Amniotic stem cell (primary cell): ENCODE measurements at regions not wholly inside any gene's neighbourhood (a gene's known extent, or its start where the extent isn't known, plus 50 kb on each side); places are given as distances from the start of the nearest gene placed in this dataset.
"Not testable (repeated sequence)": the region's sequence is repeated elsewhere in the genome, so short reads cannot be mapped to it uniquely, and the experiment has no call there.

Experiments
- DNase-seq: peaks from one replicate; lab custom pipeline; 2025; lab: John Stamatoyannopoulos, UW

DNA sequence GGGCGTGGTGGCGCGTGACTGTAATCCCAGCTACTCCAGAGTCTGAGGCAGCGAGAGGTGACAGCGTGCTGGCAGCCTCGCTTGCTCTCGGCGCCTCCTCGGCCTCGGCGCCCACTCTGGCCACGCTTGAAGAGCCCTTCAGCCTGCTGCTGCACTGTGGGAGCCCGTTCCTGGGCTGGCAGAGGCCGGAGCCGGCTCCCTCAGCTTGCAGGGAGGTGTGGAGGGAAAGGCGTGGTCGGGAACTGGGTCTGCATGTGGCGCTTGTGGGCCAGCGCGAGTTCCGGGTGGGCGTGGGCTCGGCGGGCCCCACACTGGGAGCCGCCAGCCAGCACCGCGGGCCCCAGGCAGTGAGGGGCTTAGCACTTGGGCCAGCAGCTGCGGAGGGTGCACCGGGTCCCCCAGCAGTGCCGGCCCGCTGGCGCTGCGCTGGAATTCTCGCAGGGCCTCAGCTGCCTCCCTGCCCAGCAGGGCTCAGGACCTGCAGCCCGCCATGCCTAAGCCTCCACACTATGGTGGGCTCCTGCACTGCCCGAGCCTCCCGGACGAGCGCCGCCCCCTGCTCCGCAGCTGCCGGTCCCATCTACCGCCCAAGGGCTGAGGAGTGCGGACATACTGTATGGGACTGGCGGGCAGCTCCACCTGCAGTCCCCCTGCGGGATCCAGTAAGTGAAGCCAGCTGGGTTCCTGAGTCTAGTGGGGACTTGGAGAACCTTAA, 1093.3 kb upstream of the CDH8 start:
- no peak for DNase-seq

DNA sequence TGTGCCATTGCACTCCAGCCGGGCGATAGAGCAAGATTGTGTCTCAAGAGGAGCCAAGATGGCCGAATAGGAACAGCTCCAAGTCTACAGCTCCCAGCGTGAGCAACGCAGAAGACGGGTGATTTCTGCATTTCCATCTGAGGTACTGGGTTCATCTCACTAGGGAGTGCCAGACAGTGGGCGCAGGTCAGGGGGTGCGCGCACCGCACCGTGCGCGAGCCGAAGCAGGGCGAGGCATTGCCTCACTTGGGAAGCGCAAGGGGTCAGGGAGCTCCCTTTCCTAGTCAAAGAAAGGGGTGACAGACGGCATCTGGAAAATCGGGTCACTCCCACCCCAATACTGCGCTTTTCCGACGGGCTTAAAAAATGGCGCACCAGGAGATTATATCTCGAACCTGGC, 1083.7 kb upstream of the CDH8 start:
- not testable (repeated sequence) for DNase-seq

DNA sequence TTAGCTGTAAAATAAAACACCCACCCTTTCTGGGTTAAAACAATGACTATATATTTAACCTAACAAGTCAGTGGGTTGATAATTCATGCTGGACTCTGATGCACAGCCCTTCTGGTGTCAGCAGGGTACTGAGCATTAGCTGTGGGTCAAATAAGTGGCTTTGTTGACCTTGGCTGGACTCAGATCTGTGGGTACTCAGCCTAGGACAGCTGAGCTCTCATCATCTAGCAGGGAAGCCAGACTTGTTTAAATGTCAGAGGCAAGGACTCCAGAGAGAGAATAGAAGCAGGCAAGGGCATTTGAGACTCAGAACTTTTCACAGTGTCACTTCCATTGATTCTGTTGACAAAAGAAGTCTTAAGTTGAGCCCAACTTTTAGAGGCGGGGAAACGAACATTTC, 1063.8 kb upstream of the CDH8 start:
- no peak for DNase-seq

- DNase-seq: no peak
These were observed 1060.6 kb upstream of the CDH8 start for GRCh38 chr16:63096857-63097256.

DNA sequence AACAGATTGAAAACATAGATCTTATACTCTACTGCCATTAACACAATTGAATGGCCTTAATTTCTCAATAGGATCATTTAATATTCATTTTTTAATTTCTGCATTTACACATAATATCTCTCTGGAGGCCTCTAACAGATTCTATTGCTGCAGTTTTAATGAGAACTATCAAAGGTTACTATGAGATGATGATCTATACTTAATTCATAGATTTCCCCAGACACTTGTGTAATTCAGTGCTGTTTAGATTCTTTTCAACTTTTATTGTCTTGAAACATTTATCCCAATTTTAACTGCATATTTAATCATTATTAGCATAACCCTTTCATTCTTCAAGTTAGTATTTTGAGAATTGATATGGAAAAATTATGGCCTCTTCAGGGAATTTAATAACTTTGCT, 1056.5 kb upstream of the CDH8 start:
- no peak for DNase-seq

DNA sequence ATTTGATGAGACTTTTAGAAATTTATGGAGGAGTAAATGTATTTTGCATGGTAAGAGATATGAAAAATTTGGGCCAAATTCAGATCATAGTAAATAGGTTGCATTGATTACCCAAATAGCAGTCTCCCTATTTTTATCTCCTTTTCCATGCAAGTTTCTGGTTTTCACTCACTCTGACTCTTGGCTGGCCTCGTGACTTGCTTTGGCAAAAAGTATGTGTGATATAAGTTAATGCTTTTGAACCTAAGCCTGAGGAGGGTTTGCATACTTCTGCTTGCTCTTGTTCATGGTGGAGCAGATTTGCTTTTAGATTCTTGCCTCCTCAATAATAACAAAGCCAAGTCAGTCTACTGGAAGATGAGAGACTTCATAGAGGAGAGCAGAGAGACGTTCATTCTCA, 1045.9 kb upstream of the CDH8 start:
- DNase-seq: no peak

DNA sequence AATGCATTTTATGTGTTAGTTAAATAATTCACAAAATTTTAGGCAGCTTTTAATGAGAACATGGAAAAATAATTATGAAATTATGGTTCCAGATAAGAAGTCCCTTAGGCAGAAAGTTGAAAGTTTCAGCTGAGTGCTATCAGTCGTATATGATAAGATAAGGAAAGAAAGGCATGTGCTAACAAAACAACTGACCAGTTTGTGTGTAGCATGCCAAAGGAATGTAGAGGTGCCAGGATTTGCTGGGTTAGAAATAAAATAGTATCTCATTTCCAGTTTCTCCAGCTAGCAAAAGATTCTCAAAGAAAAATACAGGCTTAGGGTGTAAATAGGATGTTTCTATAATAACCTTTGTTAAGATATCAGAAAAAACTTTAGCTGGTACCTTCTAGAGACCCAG, 1044.5 kb upstream of the CDH8 start:
- DNase-seq: no peak

DNA sequence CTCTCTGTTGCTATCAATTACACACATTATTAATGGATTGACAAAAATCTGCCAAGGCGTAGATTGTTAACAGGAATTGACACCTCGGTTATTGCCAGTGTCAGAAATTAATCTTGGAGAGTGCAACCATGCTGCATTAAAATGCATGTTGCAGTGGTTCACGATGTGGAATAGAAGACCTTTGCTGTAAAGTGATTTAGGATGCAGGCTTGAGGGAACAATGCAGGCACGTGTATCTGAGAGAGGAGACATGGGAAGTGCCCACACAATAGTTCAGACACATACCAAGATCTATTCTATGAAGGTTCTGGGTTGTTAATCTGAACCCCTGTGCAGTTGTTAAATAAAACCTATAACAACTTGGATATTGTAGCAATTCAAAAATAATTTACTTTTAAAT, 1032.8 kb upstream of the CDH8 start:
- no peak for DNase-seq

- DNase-seq: no peak
These were observed 1030.9 kb upstream of the CDH8 start for GRCh38 chr16:63067141-63067540.

DNA sequence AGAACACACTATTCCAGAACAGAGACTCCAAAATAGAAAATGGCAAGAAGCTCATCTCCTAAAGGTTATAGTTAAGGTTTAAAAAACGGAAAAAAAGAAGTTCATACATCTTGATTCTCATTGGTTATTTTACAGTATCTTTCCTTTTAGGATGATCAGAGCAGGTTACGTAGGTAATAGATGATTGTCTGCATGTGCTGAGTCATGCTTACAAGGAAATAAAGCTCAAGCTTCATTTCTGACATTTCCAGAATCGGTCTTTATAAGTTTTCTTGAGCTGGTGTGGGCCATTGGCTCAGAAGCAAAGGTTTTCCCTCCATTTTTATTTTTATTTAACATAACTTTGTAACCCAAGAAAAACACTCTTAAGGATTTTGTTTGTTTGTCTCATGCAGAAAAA, 1030.3 kb upstream of the CDH8 start:
- DNase-seq: no peak

GRCh38 chr16:63061319-63061718, 1025.1 kb upstream of the CDH8 start:
- DNase-seq: no peak

DNA sequence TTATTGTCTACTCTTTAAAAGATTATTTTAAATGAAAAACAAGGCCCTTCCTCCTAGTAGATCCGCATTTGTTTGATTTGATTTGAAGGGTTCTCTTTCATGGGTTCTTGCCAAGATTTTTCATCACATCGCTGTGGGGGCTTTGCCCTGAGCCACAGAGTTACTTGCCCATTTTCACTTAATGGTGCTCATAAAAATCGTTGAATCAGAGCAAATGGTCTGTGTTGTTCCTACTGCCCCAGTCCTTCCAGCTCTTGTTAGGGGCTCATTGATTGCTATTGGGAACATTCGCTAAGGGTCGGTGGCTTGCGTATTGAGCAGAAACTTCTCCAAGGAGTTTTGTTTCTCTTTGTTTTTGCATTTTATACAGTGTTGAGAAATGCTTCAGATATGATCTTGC, 1023.4 kb upstream of the CDH8 start:
- DNase-seq: no peak

DNA sequence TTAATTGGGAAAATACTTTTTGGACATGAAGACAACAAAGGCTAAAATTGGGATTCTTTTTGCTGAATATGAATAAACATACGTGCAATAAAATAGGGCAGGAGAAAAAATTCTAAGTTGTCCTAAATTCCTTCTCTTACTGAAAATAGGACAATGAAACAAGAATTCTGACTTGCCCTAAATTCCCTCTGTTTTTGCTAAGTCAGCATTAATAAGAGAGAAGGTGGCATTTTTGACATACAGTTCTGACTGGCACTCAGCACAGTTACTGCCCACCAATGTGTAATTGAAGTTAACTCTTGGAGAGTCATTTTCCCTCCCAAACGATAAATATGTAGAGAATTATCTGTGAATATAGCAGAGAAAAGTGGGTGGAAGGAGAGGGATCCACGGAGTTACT, 1021.1 kb upstream of the CDH8 start:
- no peak for DNase-seq

GRCh38 chr16:63050391-63050790, 1014.2 kb upstream of the CDH8 start:
- no peak for DNase-seq

DNA sequence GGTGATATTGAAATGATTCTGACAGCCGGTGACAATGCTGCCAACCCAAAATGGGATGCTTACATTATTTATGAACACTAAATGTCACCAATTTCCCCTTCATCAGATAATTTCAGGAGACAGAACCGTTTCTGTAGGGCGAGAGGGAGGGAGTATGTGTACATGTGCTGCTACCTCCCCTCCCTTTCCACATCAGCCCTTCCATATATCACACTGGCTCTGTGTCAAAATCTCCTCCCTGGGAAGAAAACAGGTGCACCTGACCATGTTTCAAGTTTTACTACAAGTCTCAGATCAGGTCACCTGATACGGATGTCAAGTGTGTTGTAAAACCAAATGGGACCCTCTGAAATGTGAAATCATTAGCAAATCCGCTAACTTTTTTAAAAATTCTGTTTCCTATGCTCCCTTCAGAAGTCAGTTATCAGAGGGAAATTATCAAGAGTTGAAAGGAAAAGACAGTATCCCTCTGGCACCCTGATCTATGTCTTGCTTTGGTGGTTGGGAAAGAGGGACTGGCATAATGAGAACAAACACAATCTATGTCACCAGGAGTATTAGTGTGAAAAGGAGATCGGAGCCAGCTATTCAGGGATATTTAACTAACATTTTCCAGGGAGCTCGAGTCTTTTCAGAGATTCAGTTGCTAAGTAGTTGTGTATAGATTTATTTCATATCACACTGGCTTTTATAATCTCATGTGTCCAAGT, 1002.3 kb upstream of the CDH8 start:
- no peak for DNase-seq

GRCh38 chr16:63037761-63038396, 1001.6 kb upstream of the CDH8 start:
- DNase-seq: no peak

DNA sequence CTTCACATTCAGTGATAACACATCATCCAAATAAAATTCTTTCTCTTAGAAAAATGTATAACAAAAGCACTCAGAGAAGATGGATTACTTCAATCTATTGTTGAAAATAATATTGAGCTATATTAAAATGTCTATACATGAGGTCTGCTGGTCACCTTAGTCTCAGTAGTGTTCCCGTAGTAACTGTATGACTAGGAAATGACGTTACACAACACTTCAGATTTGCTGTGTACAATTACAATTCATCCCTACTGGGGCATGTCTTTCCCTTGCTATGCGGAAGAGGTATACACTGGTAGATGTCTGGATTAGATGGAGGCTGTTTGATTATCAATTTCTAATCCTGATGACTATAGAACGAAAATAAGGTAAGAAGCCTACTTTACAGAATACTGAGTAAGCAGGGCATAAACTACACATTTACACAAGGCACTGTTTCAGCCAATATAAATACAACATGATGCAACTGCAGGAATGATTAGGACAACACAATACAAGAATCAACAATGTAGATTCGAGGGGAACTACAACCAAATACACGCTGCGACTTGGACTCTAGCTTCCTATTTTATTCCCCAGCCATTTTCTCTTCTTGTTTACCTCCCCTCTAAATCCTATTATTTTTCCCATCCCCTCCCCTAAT, 982.5 kb upstream of the CDH8 start:
- no peak for DNase-seq

DNA sequence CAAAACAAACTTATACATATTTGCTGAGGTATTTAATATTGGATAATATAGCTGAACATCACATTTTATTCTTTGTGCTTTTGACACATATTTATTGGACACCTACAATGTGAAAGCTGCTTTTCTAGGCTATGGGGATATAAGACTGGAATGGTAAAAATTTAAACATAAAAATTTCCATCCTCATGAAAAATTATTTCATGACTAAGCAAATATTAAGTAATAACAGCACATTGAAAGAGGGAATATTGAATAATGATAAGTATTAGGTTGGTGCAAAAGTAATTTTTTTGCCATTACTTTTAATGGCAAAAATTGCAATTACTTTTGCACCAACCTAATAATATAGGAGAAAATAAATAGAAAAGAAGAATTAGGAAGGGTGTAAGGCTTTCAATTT, 972.5 kb upstream of the CDH8 start:
- DNase-seq: no peak

- no peak for DNase-seq
These were observed 969.1 kb upstream of the CDH8 start for GRCh38 chr16:63005356-63005755.

GRCh38 chr16:62989480-62989879, 953.2 kb upstream of the CDH8 start:
- no peak for DNase-seq

- no peak for DNase-seq
These were observed 949.5 kb upstream of the CDH8 start for GRCh38 chr16:62985722-62986121.

DNA sequence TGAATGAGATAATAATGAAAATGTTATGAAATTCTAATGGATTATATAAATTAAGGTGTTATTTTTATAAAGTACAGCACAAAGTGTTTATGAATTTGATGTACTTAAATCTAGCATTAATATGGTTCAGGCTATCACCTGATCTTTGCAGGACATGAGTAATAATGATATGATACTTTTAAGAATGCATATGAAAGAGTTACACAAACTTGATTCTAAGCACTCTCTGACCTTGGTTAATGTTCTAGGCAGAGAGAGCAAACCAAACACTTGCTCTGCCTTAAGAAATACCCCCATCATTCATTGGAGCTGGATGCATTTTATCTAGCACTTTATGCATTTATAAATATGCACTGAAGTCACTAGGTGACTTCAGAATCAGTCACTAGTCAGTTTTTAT, 942.2 kb upstream of the CDH8 start:
- no peak for DNase-seq

DNA sequence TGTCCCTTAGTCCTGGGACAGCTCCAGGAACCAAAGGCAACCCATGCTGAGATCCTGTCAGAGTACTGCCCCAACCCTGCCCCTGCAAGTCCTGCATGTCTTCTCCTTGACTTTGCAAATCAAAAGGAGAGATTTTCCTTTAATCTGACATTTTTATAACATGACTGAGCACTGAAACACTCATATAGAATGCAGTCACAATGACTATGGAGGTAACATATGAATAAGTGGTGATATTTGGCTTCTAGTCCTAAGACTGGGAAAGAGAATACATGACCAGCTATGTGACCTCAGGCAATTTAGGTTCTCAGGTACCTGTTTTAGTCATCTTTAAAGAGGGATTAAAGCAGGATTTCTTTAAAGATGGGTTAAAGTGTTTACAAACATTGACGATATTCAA, 941.6 kb upstream of the CDH8 start:
- no peak for DNase-seq
